DMS114 treated with DMSO at 0.1 percent for 48 hours (cell line): ENCODE measurements at regions not wholly inside any gene's neighbourhood (a gene's known extent, or its start where the extent isn't known, plus 50 kb on each side); places are given as distances from the start of the nearest gene placed in this dataset.

Experiments used
- DNase-seq: peaks from one replicate; lab custom pipeline; 2025; ENCODE audit not compliant: unreplicated experiment; lab: John Stamatoyannopoulos, UW

DNA sequence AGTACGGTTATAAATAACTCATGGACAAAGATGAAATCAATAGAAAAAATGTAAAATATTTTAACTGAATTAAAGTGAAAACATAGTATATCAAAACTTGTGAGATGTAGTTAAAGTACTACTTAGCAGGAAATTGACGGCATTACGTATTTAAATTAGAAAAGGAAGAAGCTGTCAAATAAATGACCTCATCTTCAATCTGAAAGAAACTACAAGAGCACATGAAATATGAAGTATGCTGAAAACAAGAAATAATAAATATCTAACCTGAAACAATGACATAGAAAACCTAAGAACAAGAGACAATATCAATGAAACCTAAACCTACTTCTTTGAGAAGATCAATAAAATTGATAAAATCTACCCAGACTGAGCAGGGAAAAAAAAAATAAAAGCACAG lies 122.2 kb upstream of the PDE4B start:
- no peak for DNase-seq

DNA sequence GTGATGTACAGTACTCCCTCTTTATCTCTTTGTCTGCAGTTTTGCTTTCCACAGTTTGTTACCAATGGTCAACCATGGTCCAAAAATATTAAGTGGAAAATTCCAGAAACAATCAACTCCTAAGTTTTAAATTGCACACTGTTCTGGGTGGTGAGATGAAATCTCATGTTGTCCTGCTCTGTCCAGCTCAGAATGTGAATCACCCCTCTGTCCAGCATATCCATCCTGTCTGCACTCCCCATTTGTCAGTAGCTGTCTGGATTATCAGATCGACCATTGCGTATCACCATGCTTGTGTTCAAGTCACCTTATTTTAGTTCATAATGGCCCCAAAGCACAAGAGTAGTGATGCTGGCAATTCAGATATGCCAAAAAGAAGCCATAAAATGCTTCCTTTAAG lies 118.2 kb upstream of the PDE4B start:
- DNase-seq: no peak

GRCh38 chr1:65679773-65680172 lies 112.9 kb upstream of the PDE4B start:
- DNase-seq: no peak

DNA sequence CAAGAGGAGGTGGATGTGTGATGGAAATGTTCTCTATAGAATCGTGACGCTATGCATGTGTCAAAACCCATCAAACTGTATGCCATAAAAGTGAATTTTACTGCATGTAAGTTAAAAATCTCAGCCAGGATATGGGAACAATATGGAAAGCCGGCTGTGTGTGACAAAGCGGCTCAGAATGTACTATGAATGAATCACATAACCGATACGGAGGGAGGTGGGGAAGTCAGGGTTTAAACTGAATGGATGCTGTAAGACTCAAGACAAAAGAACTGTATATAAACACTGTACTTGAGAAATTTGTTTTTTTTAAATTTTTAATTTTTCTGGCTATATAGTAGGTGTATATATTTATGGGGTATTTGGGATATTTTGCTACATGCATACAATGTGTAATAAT lies 111.6 kb upstream of the PDE4B start:
- DNase-seq: no peak

GRCh38 chr1:65687428-65688214 lies 105.1 kb upstream of the PDE4B start:
- DNase-seq: peak; percentile 71

DNA sequence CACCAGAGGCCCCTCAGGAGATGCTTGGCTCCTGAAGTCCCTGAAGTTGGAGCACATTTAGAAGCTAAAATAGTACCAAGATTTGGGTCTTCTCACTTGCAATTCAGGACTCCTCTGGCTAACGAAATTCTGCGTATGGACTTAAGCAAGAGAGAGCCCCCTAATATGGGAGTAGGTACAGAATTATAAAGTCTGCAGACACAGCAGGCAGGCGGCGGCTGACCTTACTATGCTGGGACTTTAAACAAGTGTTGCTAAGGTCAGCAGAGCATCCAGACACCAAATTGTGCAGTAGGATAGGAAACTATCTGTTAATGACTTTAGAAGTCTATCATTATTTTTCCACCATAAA lies 104.5 kb upstream of the PDE4B start:
- no peak for DNase-seq

DNA sequence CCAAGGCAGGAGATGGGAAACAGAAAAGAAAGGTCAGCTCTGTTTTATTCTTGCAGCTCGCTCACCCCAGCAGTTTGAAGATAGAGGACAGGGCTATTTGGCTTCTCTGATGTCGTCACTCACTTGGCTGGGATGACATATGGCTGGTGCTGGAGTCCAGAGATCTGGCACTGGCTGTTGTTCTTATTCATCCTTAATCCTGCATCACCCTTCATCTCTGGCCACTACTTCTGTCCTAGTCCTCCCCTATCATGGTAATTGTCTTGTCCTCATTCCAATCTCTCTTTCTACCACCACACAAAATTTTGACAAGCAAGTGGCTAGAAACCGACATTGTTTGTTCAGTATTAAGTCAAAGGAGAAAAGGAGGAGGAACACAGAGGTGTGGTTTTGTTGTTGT lies 103.8 kb upstream of the PDE4B start:
- no peak for DNase-seq

- DNase-seq: no peak
Measured at GRCh38 chr1:65691152-65691900, 101.4 kb upstream of the PDE4B start.

GRCh38 chr1:65691972-65692371 lies 100.7 kb upstream of the PDE4B start:
- no peak for DNase-seq

DNA sequence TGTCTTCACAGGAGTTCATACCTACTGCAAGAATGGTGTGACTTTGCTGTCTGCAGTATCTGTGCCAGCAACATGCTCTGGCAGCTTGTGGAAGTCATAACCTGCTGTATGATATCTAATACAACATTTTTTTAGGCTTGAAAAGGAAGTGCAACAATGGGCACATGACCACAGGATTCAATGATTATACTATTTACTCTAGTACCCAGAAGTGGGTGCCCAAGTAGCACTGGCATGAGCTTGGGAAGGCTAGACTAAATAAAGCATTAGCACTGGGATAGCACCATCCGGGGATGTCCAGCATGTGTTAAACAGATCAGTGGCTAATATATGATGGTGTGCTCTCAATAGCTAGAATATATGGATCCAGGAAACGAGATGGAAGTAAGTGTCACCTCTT lies 98.6 kb upstream of the PDE4B start:
- DNase-seq: no peak

DNA sequence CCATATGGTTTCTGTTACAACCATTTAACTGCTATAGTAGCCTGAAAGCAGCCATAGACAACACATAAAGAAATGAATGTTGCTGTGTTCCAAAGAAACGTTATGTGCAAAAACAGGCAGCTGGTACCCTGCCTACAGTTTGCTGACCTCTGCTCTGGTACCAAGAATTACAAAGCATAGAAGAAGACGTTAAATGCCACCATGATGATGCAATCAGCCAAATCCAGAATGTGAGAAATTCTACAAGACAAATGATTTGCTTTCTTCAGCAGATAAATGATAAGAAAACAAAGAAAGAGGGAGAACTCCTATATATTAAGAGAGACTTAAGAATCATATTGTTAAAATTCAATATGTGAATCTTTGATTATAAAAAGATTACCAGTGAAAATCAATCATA lies 97.8 kb upstream of the PDE4B start:
- no peak for DNase-seq

DNA sequence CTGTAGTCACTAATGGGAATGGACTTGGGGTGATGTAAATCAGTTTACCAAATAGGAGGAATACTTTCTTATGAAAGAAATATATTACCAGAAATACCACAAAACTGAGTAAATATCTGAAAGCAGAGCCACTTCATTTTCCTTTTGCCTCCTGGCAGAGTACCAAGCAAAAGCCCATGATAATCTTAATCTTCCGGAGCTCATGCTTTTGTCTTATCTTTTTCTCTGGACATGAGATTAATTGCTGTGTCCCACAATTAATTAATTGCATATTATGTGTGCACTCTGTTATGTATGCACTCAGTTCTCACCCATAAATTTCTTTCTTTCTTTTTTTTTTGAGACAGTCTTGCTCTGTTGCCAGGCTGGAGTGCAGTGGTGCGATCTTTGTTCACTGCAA lies 94.1 kb upstream of the PDE4B start:
- no peak for DNase-seq

GRCh38 chr1:65703853-65704252 lies 88.8 kb upstream of the PDE4B start:
- DNase-seq: no peak

GRCh38 chr1:65704318-65704717 lies 88.4 kb upstream of the PDE4B start:
- DNase-seq: no peak

DNA sequence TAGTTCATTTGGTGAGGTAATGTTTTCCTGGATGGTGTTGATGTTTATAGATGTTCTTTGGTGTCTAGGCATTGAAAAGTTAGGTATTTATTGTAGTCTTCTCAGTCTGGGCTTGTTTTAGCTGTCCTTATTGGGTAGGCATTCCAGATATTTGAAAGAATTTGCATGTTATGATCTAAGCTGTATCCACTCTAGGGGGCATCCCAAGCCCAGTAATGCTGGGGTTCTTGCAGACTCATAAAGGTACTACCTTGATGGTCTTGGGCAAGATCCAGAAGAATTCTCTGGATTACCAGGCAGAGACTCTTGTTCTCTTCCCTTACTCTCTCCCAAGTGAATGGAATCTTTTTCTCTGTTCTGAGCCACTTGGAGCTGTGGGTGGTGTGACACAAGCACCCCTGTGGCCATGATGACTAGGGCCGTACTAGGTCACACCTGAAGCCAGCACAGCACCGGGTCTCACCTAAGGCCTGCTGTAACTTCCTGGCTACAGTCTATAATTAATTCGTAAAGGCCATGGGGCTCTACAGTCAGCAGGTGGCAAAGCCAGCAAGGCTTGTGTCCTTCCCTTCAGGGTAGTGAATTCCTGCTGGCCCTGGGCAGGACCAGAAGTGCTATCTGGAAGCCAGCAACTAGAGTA lies 74.8 kb upstream of the PDE4B start:
- no peak for DNase-seq

GRCh38 chr1:65719391-65719790 lies 73.3 kb upstream of the PDE4B start:
- no peak for DNase-seq

GRCh38 chr1:65722461-65722860 lies 70.2 kb upstream of the PDE4B start:
- no peak for DNase-seq

GRCh38 chr1:65724151-65724550 lies 68.5 kb upstream of the PDE4B start:
- no peak for DNase-seq

- DNase-seq: no peak
Measured at GRCh38 chr1:65725064-65725463, 67.6 kb upstream of the PDE4B start.

GRCh38 chr1:65728504-65728903 lies 64.2 kb upstream of the PDE4B start:
- no peak for DNase-seq

DNA sequence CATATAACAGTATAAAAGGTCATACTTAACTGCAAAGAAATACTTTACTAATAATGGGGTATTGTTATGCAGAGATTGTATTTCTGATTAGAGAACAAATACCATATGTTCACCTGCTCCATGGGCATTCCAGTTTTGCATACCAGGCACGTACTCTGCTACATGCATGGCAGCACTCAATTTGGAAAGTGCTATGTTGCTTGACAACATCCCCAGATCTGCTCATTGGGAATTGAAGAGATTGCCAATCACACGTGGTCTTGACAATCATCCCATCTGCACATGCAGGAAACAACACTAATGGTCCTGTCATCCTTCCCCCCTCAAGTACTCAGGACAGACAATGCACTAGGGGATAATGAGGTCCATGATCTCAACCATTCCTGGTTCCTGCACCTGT lies 63.4 kb upstream of the PDE4B start:
- no peak for DNase-seq

DNA sequence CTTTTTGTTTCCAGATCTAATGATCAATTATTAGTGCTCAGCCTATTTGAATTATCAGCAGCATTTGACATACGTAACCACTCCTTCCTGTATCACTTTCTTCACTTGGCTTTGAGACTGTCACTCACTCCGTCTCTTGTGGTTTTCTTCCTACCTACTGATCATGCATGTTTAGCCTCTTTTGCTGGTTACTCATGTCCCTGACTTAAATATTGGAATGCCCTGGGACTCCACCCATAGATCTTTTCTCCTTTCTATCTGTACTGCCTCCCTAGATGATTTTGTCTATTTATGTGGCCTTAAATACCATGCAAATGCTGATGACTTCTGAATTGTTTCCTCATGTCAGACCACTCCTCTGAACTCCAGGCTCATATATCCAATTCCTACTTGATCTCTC lies 57.7 kb upstream of the PDE4B start:
- no peak for DNase-seq
